ENCODE measurements at regions not wholly inside any gene's neighbourhood (a gene's known extent, or its start where the extent isn't known, plus 50 kb on each side); places are given as distances from the start of the nearest gene placed in this dataset.

DNA sequence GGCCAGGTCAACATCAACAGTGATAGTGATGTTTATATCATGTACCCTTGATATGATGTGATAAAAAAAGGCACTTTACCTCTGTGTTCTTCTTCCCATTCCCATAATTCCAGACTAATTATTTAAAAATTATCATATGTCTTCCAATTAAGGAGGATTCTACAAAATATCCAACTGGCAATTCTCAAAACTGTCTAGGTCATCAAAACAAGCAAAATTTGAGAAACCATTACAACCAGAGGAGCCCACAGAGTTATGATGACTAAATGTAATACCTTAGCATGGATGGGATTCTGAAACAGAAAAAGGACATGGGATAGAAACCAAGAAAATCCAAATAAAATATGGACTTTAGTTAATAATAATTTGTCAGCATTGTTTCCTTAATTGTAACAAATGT is 428.6 kb upstream of the AMOT start:
- TF ChIP-seq ZNF747 (CRISPR knock-in tag; IDR thresholded peaks at IDR 0.05; ENCODE audit: borderline replicate concordance) (no peak), CBX5 (CRISPR knock-in tag; IDR thresholded peaks at IDR 0.05; ENCODE audit: borderline replicate concordance) (no peak), EP300 (IDR thresholded peaks at IDR 0.05; ENCODE audit: low read depth in 2 of 2, low read length in 2 of 2) (no peak), EP300 (CRISPR knock-in tag; IDR thresholded peaks at IDR 0.05; ENCODE audit: borderline replicate concordance) (no peak), ZZZ3 (CRISPR knock-in tag; IDR thresholded peaks at IDR 0.05; ENCODE audit: borderline replicate concordance) (no peak), SNAI1 (CRISPR knock-in tag; IDR thresholded peaks at IDR 0.05; ENCODE audit: borderline replicate concordance) (no peak), RAD21 (CRISPR knock-in tag; IDR thresholded peaks at IDR 0.05) (no peak), ZNF431 (CRISPR knock-in tag; IDR thresholded peaks at IDR 0.05; ENCODE audit: borderline replicate concordance, low read depth) (no peak), ZNF552 (CRISPR knock-in tag; IDR thresholded peaks at IDR 0.05; ENCODE audit: borderline replicate concordance) (no peak)
- TF ChIP-seq, protein P1, sequence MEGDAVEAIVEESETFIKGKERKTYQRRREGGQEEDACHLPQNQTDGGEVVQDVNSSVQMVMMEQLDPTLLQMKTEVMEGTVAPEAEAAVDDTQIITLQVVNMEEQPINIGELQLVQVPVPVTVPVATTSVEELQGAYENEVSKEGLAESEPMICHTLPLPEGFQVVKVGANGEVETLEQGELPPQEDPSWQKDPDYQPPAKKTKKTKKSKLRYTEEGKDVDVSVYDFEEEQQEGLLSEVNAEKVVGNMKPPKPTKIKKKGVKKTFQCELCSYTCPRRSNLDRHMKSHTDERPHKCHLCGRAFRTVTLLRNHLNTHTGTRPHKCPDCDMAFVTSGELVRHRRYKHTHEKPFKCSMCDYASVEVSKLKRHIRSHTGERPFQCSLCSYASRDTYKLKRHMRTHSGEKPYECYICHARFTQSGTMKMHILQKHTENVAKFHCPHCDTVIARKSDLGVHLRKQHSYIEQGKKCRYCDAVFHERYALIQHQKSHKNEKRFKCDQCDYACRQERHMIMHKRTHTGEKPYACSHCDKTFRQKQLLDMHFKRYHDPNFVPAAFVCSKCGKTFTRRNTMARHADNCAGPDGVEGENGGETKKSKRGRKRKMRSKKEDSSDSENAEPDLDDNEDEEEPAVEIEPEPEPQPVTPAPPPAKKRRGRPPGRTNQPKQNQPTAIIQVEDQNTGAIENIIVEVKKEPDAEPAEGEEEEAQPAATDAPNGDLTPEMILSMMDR (CRISPR knock-in tag; IDR thresholded peaks at IDR 0.05): no peak
- TF ChIP-seq, protein P2, sequence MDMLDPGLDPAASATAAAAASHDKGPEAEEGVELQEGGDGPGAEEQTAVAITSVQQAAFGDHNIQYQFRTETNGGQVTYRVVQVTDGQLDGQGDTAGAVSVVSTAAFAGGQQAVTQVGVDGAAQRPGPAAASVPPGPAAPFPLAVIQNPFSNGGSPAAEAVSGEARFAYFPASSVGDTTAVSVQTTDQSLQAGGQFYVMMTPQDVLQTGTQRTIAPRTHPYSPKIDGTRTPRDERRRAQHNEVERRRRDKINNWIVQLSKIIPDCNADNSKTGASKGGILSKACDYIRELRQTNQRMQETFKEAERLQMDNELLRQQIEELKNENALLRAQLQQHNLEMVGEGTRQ (IDR thresholded peaks at IDR 0.05; ENCODE audit: low read depth, low read length): no peak
- TF ChIP-seq, protein P2 (CRISPR knock-in tag; IDR thresholded peaks at IDR 0.05; ENCODE audit: borderline replicate concordance): no peak
